CD4-positive, alpha-beta T cell (primary cell): ENCODE measurements at regions not wholly inside any gene's neighbourhood (a gene's known extent, or its start where the extent isn't known, plus 50 kb on each side); places are given as distances from the start of the nearest gene placed in this dataset.
"Not testable (repeated sequence)": the region's sequence is repeated elsewhere in the genome, so short reads cannot be mapped to it uniquely, and the experiment has no call there.

ENCODE experiments used
- ATAC-seq: fragments of 200-7000 bp; cut with Tn5 transposase; one replicate; pipeline ENCODE4 v1.10.0; 2022; ENCODE audit warnings: mild to moderate bottlenecking; ENCODE audit not compliant: poor library complexity
- CTCF ChIA-PET: fragments of 350-600 bp; sonication (Branson Sonifier 250); formaldehyde crosslinking; loops from one replicate; lab custom pipeline; 2021; ENCODE audit warnings: antibody characterized with exemption, inconsistent platforms; lab: Charles Lee
- POLR2A ChIA-PET: fragments of 350-600 bp; sonication (Branson Sonifier 250); formaldehyde crosslinking; loops from one replicate; lab custom pipeline; 2021; ENCODE audit warnings: antibody characterized with exemption, inconsistent platforms; lab: Charles Lee
- DNase-seq, 14 experiments: peaks; one replicate each; pipeline ENCODE4 v3.0.0-alpha.2; 2013 to 2020; ENCODE audit warnings: mixed read lengths in 2 of 14
- H3K27ac ChIP-seq, 2 donors: one replicate each; pipeline versions ENCODE4 v1.5.1 to v1.7.0; 2013; ENCODE audit warnings: low read length in 2 of 2, low read depth in 1 of 2, mild to moderate bottlenecking in 1 of 2
- H3K27me3 ChIP-seq, 2 experiments: 1 replicate in 1 of 2; 2 replicates in 1 of 2; pipeline versions ENCODE4 v1.6.1 to v1.7.0; 2013; ENCODE audit warnings: low read length in 2 of 2, control low read depth in 1 of 2, mild to moderate bottlenecking in 1 of 2, moderate library complexity in 1 of 2; ENCODE audit not compliant: insufficient read depth in 2 of 2, control insufficient read depth in 1 of 2
- H3K36me3 ChIP-seq: one replicate; pipeline ENCODE4 v1.6.1; 2013; ENCODE audit warnings: low read length, control low read depth; ENCODE audit not compliant: insufficient read depth
- H3K4me1 ChIP-seq: one replicate; pipeline ENCODE4 v1.6.1; 2013; ENCODE audit warnings: low read length, control low read depth; ENCODE audit not compliant: insufficient read depth
- H3K4me3 ChIP-seq: one replicate; pipeline ENCODE4 v1.5.1; 2013; ENCODE audit warnings: mild to moderate bottlenecking, low read length, moderate library complexity
- H3K9me3 ChIP-seq, 2 experiments: 1 replicate in 1 of 2; 2 replicates in 1 of 2; pipeline versions ENCODE4 v1.6.1 to v1.7.0; 2013; ENCODE audit warnings: low read length in 2 of 2, mild to moderate bottlenecking in 2 of 2, control low read depth in 1 of 2, moderate library complexity in 1 of 2; ENCODE audit not compliant: control insufficient read depth in 1 of 2, insufficient read depth in 1 of 2
- H3K27ac Mint-ChIP-seq: one replicate; pipeline ENCODE4 v1.8.0; 2020; ENCODE audit warnings: mixed read lengths
- H3K27me3 Mint-ChIP-seq: one replicate; pipeline ENCODE4 v1.8.0; 2021; ENCODE audit warnings: mixed read lengths
- H3K36me3 Mint-ChIP-seq: one replicate; pipeline ENCODE4 v1.8.0; 2021; ENCODE audit warnings: low read depth, mixed read lengths
- H3K4me1 Mint-ChIP-seq: one replicate; pipeline ENCODE4 v1.8.0; 2021; ENCODE audit warnings: low read depth, mixed read lengths
- H3K4me3 Mint-ChIP-seq: one replicate; pipeline ENCODE4 v1.8.0; 2020; ENCODE audit warnings: mild to moderate bottlenecking, mixed read lengths
- H3K9me3 Mint-ChIP-seq: one replicate; pipeline ENCODE4 v1.8.0; 2020; ENCODE audit warnings: mixed read lengths
- intact Hi-C, 2 experiments: fragments of 100-400 bp; cut with DNase I in 1 of 2; cut with micrococcal nuclease in 1 of 2; formaldehyde crosslinking; loops; one replicate each; pipeline versions ENCODE4 v1.15.1 to v1.9.0; 2023 to 2025; cut with DNase I, micrococcal nuclease
- TF ChIP-seq, protein P1 (sequence below): fragments of 200-600 bp; IDR thresholded peaks from one replicate; pipeline ENCODE4 v1.8.0; 2022; ENCODE audit warnings: antibody characterized with exemption, mild to moderate bottlenecking

DNA sequence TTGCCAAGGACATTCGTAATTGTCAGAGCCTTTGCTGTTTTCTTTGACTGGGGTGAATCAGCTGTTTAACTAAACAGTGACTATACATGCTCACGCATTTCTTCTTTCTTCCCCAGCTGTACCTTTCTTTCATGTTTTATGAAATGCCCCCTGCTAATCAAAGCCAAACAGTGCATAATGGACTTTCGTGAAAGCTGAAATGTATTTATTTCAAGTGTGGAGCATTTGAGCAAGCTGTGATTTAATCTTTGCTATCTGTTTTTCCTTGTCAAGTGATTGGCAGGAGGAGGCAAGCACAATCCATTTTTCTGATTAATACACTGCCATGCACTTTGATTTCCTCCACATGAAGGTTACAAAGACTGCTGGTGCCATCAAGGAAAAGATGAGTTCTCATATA lies 831.7 kb upstream of the SPRY2 start:
- H3K9me3 ChIP-seq = peaks cover 0 to 8% of the 10 kb centered on the region in 2 experiments

DNA sequence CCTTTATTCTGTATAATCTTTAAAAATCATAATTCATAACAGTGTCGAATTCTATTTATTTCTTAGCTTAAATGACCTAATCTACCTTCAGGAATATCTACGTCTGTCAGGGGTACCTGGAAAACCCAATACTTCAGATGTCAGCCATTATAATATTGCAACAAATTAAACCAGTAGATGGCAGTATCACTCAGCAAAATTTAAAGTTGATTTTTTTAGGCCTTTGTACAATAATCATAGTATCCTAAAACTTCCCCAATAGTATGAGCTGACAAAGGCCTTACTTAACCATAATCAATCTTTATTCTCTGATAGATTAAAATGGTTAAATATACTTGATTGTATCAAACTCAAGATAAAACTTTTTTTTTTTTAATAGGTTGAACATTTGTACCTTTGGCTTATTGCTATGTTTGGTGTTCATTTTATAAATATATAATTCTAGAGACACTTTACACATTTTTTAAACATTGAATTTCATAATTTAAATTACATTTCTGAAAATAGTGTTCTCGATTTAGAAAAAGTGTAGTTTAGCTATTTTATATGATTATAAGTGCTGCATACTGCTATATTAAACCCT lies 830.2 kb upstream of the SPRY2 start:
- no peaks in the 10 kb centered on the region for H3K36me3 ChIP-seq
- intact Hi-C loops = no loop called here
- peaks cover 4 to 8% of the 10 kb centered on the region in 2 experiments for H3K9me3 ChIP-seq
- no peaks in the 10 kb centered on the region for H3K9me3 Mint-ChIP-seq
- H3K4me3 ChIP-seq = no peak overlapping the region
- no peak overlapping the region for H3K27ac ChIP-seq
- H3K4me3 Mint-ChIP-seq = no peak overlapping the region
- no peaks in the 10 kb centered on the region for H3K27me3 Mint-ChIP-seq
- POLR2A ChIA-PET = no interaction called here
- ATAC-seq (no peak), DNase-seq (no peak)
- no peaks in the 10 kb centered on the region for H3K4me1 ChIP-seq
- H3K4me1 Mint-ChIP-seq = no peaks in the 10 kb centered on the region
- CTCF ChIA-PET = no interaction called here
- no peaks in the 10 kb centered on the region for H3K27me3 ChIP-seq
- H3K36me3 Mint-ChIP-seq = no peaks in the 10 kb centered on the region
- H3K27ac Mint-ChIP-seq = no peak overlapping the region
- TF ChIP-seq, protein P1, sequence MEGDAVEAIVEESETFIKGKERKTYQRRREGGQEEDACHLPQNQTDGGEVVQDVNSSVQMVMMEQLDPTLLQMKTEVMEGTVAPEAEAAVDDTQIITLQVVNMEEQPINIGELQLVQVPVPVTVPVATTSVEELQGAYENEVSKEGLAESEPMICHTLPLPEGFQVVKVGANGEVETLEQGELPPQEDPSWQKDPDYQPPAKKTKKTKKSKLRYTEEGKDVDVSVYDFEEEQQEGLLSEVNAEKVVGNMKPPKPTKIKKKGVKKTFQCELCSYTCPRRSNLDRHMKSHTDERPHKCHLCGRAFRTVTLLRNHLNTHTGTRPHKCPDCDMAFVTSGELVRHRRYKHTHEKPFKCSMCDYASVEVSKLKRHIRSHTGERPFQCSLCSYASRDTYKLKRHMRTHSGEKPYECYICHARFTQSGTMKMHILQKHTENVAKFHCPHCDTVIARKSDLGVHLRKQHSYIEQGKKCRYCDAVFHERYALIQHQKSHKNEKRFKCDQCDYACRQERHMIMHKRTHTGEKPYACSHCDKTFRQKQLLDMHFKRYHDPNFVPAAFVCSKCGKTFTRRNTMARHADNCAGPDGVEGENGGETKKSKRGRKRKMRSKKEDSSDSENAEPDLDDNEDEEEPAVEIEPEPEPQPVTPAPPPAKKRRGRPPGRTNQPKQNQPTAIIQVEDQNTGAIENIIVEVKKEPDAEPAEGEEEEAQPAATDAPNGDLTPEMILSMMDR = no peak

More for the DNA sequence above, 831.7 kb upstream of the SPRY2 start:
- no peak overlapping the region for H3K27ac ChIP-seq
- no peaks in the 10 kb centered on the region for H3K27me3 ChIP-seq
- ChIA-PET POLR2A (no interaction called here), CTCF (no interaction called here)
- Mint-ChIP-seq H3K9me3 (no peaks in the 10 kb centered on the region), H3K27me3 (no peaks in the 10 kb centered on the region), H3K4me1 (no peaks in the 10 kb centered on the region), H3K4me3 (no peak overlapping the region), H3K27ac (no peak overlapping the region), H3K36me3 (no peaks in the 10 kb centered on the region)
- DNase-seq = no peak
- H3K4me3 ChIP-seq = no peak overlapping the region
- H3K4me1 ChIP-seq = no peaks in the 10 kb centered on the region
- no peaks in the 10 kb centered on the region for H3K36me3 ChIP-seq
- ATAC-seq = no peak
- intact Hi-C loops = no loop called here
- TF ChIP-seq, protein P1 = no peak

DNA sequence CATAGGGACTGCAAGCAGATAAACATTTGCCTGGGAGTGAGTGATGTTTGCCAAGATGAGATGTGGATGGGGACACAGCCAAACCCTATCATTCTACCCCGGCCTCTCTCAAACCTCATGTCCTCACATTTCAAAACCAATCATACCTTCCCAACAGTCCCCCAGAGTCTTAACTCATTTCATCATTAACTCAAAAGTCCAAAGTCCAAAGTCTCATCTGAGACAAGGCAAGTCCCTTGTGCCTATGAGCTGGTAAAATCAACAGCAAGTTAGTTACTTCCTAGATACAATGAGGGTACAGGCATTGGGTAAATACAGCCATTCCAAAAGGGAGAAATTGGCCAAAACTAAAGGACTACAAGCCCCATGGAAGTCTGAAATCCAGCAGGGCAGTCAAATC lies 822.9 kb upstream of the SPRY2 start:
- H3K4me3 ChIP-seq, H3K4me1 Mint-ChIP-seq, H3K9me3 ChIP-seq, intact Hi-C loops, H3K27me3 Mint-ChIP-seq, H3K27me3 ChIP-seq, H3K36me3 ChIP-seq, H3K4me3 Mint-ChIP-seq, H3K9me3 Mint-ChIP-seq, H3K4me1 ChIP-seq, CTCF ChIA-PET, DNase-seq, ATAC-seq, H3K27ac ChIP-seq, H3K27ac Mint-ChIP-seq, H3K36me3 Mint-ChIP-seq, POLR2A ChIA-PET: not testable (repeated sequence)

DNA sequence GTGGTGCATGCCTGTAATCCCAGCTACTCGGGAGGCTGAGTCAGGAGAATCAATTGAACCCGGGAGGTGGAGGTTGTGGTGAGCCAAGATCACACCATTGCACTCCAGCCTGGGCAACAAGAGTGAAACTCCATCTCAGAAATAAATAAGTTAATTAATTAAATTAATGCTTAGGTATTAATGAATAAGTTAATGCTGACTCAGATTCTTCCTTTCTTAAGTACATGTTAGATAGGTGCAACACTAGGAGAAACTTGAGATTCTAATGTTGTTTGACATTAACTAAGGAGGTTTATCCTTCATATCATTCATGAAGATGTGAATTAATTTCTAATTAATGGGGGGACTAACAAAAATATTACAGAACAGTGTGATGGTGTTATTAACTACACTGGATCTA lies 812.6 kb upstream of the SPRY2 start:
- Mint-ChIP-seq H3K4me1 (no peaks in the 10 kb centered on the region), H3K27ac (no peak overlapping the region), H3K36me3 (no peaks in the 10 kb centered on the region), H3K9me3 (peaks cover 6% of the 10 kb centered on the region), H3K4me3 (no peak overlapping the region), H3K27me3 (no peaks in the 10 kb centered on the region)
- Histone ChIP-seq H3K36me3 (no peaks in the 10 kb centered on the region), H3K4me1 (no peaks in the 10 kb centered on the region), H3K4me3 (no peak overlapping the region), H3K9me3 (no peaks in the 10 kb centered on the region), H3K27me3 (no peaks in the 10 kb centered on the region), H3K27ac (no peak overlapping the region)
- ChIA-PET POLR2A (no interaction called here), CTCF (no interaction called here)
- DNase-seq (no peak), ATAC-seq (no peak)
- intact Hi-C loops = no loop called here
- TF ChIP-seq, protein P1 = no peak
